ENCODE measurements at regions not wholly inside any gene's neighbourhood (a gene's known extent, or its start where the extent isn't known, plus 50 kb on each side); places are given as distances from the start of the nearest gene placed in this dataset.

- no CpG with 5 or more reads among the region's 1 CpG for WGBS (ENCODE audit: insufficient coverage)
Observed at GRCh38 chr9:13372510-13372909, 93.0 kb upstream of the MPDZ start.

GRCh38 chr9:13369431-13369830, 89.9 kb upstream of the MPDZ start:
- Histone ChIP-seq H3K27me3 (replicated peaks in 1 of 4; ENCODE audit: control extremely low read depth in 1 of 4, control insufficient read depth in 3 of 4, insufficient read depth in 4 of 4, low read length in 3 of 4) (no peaks in the 10 kb centered on the region), H4K20me1 (ENCODE audit: control insufficient read depth, insufficient read depth, low read length, poor library complexity, severe bottlenecking) (no peaks in the 10 kb centered on the region), H3K79me2 (ENCODE audit: control insufficient read depth, insufficient read depth, low read length) (no peaks in the 10 kb centered on the region), H3K27ac (ENCODE audit: low read length in 2 of 2) (no peak overlapping the region), H3K9me3 (ENCODE audit: control extremely low read depth in 1 of 3, control insufficient read depth in 2 of 3, insufficient read depth in 1 of 3, low read length in 2 of 3) (no peaks in the 10 kb centered on the region), H2AFZ (ENCODE audit: insufficient read depth, low read depth, low read length, poor library complexity, severe bottlenecking) (no peak overlapping the region), H3K4me3 (ENCODE audit: control extremely low read depth in 1 of 5, extremely low read depth in 1 of 5, insufficient read depth in 1 of 5, low read depth in 2 of 5, low read length in 4 of 5) (no peak overlapping the region), H3K4me1 (ENCODE audit: control insufficient read depth in 2 of 2, insufficient read depth in 2 of 2, low read length in 2 of 2) (no peaks in the 10 kb centered on the region), H3K4me2 (replicated peaks; ENCODE audit: low read depth, low read length, poor library complexity, severe bottlenecking) (no peak overlapping the region), H3K9ac (ENCODE audit: low read length) (no peak overlapping the region), H3K36me3 (replicated peaks in 1 of 2; ENCODE audit: control extremely low read depth in 1 of 2, control insufficient read depth in 1 of 2, extremely low read depth in 1 of 2, insufficient read depth in 2 of 2, low read length in 1 of 2) (no peaks in the 10 kb centered on the region)
- CTCF ChIA-PET, result no interaction called here
- H3K4me1 Mint-ChIP-seq, result no peaks in the 10 kb centered on the region
- DNase-seq, result no peak
- WGBS (ENCODE audit: insufficient coverage), result 90% methylated on average over 2 of the region's 4 CpGs
- intact Hi-C loops (cut with micrococcal nuclease), result no loop called here
- H3K27me3 Mint-ChIP-seq, result no peaks in the 10 kb centered on the region
- H3K27ac Mint-ChIP-seq, result no peak overlapping the region
- TF ChIP-seq EZH2 (IDR thresholded peaks at IDR 0.05; ENCODE audit: borderline replicate concordance, insufficient read depth, low read depth, low read length, poor library complexity, severe bottlenecking) (no peak), CTCF (IDR thresholded peaks at IDR 0.05) (no peak)
- POLR2A ChIA-PET, result no interaction called here
- H3K4me3 Mint-ChIP-seq, result no peak overlapping the region
- ATAC-seq (ENCODE audit: low read depth), result no peak
- H3K9me3 Mint-ChIP-seq (ENCODE audit: insufficient read depth), result no peaks in the 10 kb centered on the region

More at GRCh38 chr9:13372510-13372909, 93.0 kb upstream of the MPDZ start:
- DNase-seq (no peak), ATAC-seq (ENCODE audit: low read depth) (no peak)
- TF ChIP-seq CTCF (IDR thresholded peaks at IDR 0.05), result no peak
- no peak for TF ChIP-seq EZH2 (IDR thresholded peaks at IDR 0.05; ENCODE audit: borderline replicate concordance, insufficient read depth, low read depth, low read length, poor library complexity, severe bottlenecking)
- Histone ChIP-seq H3K36me3 (replicated peaks in 1 of 2; ENCODE audit: control extremely low read depth in 1 of 2, control insufficient read depth in 1 of 2, extremely low read depth in 1 of 2, insufficient read depth in 2 of 2, low read length in 1 of 2) (no peaks in the 10 kb centered on the region), H2AFZ (ENCODE audit: insufficient read depth, low read depth, low read length, poor library complexity, severe bottlenecking) (no peak overlapping the region), H4K20me1 (ENCODE audit: control insufficient read depth, insufficient read depth, low read length, poor library complexity, severe bottlenecking) (no peaks in the 10 kb centered on the region), H3K27me3 (replicated peaks in 1 of 4; ENCODE audit: control extremely low read depth in 1 of 4, control insufficient read depth in 3 of 4, insufficient read depth in 4 of 4, low read length in 3 of 4) (no peaks in the 10 kb centered on the region), H3K9ac (ENCODE audit: low read length) (no peak overlapping the region), H3K4me3 (ENCODE audit: control extremely low read depth in 1 of 5, extremely low read depth in 1 of 5, insufficient read depth in 1 of 5, low read depth in 2 of 5, low read length in 4 of 5) (no peak overlapping the region), H3K4me2 (replicated peaks; ENCODE audit: low read depth, low read length, poor library complexity, severe bottlenecking) (no peak overlapping the region), H3K9me3 (ENCODE audit: control extremely low read depth in 1 of 3, control insufficient read depth in 2 of 3, insufficient read depth in 1 of 3, low read length in 2 of 3) (no peaks in the 10 kb centered on the region), H3K4me1 (ENCODE audit: control insufficient read depth in 2 of 2, insufficient read depth in 2 of 2, low read length in 2 of 2) (no peaks in the 10 kb centered on the region), H3K79me2 (ENCODE audit: control insufficient read depth, insufficient read depth, low read length) (no peaks in the 10 kb centered on the region), H3K27ac (ENCODE audit: low read length in 2 of 2) (no peak overlapping the region)
- no peak overlapping the region for H3K4me3 Mint-ChIP-seq
- ChIA-PET CTCF (no interaction called here), POLR2A (no interaction called here)
- no peak overlapping the region for H3K27ac Mint-ChIP-seq
- H3K27me3 Mint-ChIP-seq, result no peaks in the 10 kb centered on the region
- H3K9me3 Mint-ChIP-seq (ENCODE audit: insufficient read depth), result no peaks in the 10 kb centered on the region
- intact Hi-C loops (cut with micrococcal nuclease), result no loop called here
- no peaks in the 10 kb centered on the region for H3K4me1 Mint-ChIP-seq

Data from B cell (primary cell).